ENCODE measurements at regions not wholly inside any gene's neighbourhood (a gene's known extent, or its start where the extent isn't known, plus 50 kb on each side); places are given as distances from the start of the nearest gene placed in this dataset.
"Not testable (repeated sequence)": the region's sequence is repeated elsewhere in the genome, so short reads cannot be mapped to it uniquely, and the experiment has no call there.

DNA sequence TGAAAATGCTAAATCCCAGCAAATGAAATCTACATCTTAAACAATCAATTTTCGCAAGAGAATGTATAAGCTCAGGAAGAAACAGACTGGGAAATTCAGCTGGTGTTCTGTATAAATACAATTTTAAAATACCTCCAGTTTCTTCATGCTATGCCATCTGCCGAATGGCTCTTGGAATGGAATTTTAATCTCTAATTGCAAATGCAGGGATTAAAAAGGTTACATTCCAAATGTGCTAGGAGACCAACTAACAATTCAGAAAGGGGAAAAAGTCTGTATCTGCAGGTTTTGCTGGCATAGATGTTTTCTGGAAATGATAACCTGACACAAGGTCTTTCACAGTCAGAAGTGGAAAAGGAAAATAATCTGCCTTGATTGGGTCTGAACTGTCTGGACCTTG, 379.7 kb downstream of the MAT2B start:
- POLR2A ChIA-PET, result no interaction called here
- DNase-seq, result no peak
- intact Hi-C loops (cut with micrococcal nuclease), result no loop called here
- no peaks in the 10 kb centered on the region for H3K36me3 Mint-ChIP-seq
- H3K4me1 Mint-ChIP-seq (ENCODE audit: low read depth), result no peaks in the 10 kb centered on the region
- H3K27ac Mint-ChIP-seq, result no peak overlapping the region
- H3K4me3 Mint-ChIP-seq, result no peak overlapping the region
- H3K27me3 Mint-ChIP-seq, result no peaks in the 10 kb centered on the region
- H3K9me3 Mint-ChIP-seq, result peaks cover 3% of the 10 kb centered on the region
- CTCF ChIA-PET, result no interaction called here

DNA sequence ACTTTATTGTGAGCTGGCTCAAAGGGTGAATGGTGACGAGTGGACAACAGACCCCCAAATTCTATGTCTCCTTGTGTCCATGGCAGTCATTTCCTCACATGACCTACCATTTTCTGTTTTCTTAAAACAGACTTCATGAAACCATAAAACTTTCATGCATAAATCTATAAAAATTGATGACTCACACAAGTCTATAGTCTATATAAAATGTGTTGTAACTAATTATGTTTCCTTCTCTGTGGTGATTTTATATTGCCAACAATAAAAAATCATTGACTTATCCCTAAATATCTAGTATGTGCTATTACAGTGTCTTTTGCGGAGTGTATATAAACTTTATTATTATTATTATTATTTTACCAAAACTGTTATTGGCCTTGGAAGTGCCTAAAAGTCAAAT, 382.4 kb downstream of the MAT2B start:
- Mint-ChIP-seq H3K9me3 (peaks cover 5% of the 10 kb centered on the region), H3K27me3 (no peaks in the 10 kb centered on the region), H3K4me3 (no peak overlapping the region), H3K36me3 (no peaks in the 10 kb centered on the region), H3K4me1 (ENCODE audit: low read depth) (no peaks in the 10 kb centered on the region), H3K27ac (no peak overlapping the region)
- CTCF ChIA-PET, result no interaction called here
- POLR2A ChIA-PET, result no interaction called here
- DNase-seq, result no peak
- intact Hi-C loops (cut with micrococcal nuclease), result no loop called here

DNA sequence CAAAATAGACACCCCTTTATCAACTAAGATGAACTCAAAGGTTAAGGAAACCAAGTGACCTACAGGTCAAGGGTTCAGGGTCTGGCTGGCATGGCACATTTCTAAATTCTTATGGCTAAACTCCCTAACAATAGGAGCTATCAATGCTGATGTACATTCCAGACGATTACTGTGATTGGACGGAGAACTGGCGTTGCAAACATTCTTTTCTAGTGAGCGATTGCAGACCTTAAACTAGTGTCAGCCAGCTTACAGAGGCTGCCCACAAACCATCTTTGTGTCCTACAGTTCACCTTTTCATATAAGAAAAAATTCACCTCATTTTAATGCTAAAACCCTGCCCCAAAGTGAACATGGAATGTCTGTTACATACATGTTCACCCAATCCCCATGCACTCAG, 382.9 kb downstream of the MAT2B start:
- intact Hi-C loops (cut with micrococcal nuclease), result no loop called here
- no peak overlapping the region for H3K4me3 Mint-ChIP-seq

DNA sequence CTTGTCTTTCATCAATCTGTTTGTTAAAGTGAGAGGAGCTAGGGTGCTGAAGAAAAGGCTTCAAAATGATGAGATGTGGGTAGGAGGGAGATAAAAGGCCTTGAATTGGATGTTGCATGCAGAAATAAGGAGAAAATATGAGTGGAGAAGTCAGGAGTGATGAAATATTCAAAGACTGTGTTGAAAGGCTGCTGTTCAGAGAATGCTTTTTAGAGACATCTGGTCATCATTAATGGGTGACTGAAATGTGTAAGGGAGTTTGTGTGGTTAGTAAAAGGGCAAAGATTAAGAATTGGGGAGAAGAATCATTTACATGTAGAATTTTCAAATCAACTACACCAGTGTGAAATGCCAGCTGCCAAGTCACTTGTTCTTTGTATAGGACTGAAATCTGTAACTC, 383.9 kb downstream of the MAT2B start:
- intact Hi-C loops (cut with micrococcal nuclease), result no loop called here
- no peaks in the 10 kb centered on the region for H3K27me3 Mint-ChIP-seq
- POLR2A ChIA-PET, result no interaction called here
- H3K4me1 Mint-ChIP-seq (ENCODE audit: low read depth), result no peaks in the 10 kb centered on the region
- H3K36me3 Mint-ChIP-seq, result no peaks in the 10 kb centered on the region
- DNase-seq, result no peak
- no peak overlapping the region for H3K4me3 Mint-ChIP-seq
- H3K27ac Mint-ChIP-seq, result no peak overlapping the region
- CTCF ChIA-PET, result no interaction called here
- peaks cover 5% of the 10 kb centered on the region for H3K9me3 Mint-ChIP-seq

More for the DNA sequence above, 382.9 kb downstream of the MAT2B start:
- Mint-ChIP-seq H3K27ac (no peak overlapping the region), H3K9me3 (peaks cover 5% of the 10 kb centered on the region), H3K4me1 (ENCODE audit: low read depth) (no peaks in the 10 kb centered on the region), H3K27me3 (no peaks in the 10 kb centered on the region), H3K36me3 (no peaks in the 10 kb centered on the region)
- DNase-seq, result no peak
- ChIA-PET POLR2A (no interaction called here), CTCF (no interaction called here)

DNA sequence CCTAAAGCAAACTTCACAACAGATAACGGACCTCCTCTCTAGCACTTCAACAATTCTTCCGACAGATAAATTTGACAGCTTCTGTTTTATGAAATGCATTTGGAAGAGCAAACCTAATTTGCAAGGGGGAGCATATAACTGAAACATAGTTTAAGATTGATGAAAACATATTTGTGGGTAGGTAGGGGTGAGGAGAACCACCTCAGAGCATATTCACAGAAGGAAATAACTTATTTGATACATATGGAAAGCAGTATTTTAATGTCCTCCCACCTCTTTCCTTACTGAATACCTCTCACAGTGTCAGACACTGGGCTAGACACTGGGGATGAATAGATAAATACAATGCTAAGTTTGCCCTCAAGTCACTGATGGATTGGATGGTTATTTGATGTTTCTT, 384.8 kb downstream of the MAT2B start:
- H3K9me3 Mint-ChIP-seq, result peaks cover 6% of the 10 kb centered on the region
- H3K4me1 Mint-ChIP-seq (ENCODE audit: low read depth), result no peaks in the 10 kb centered on the region
- ChIA-PET POLR2A (no interaction called here), CTCF (no interaction called here)
- H3K4me3 Mint-ChIP-seq, result no peak overlapping the region
- DNase-seq, result no peak
- H3K27me3 Mint-ChIP-seq, result no peaks in the 10 kb centered on the region
- intact Hi-C loops (cut with micrococcal nuclease), result no loop called here
- no peak overlapping the region for H3K27ac Mint-ChIP-seq
- no peaks in the 10 kb centered on the region for H3K36me3 Mint-ChIP-seq

DNA sequence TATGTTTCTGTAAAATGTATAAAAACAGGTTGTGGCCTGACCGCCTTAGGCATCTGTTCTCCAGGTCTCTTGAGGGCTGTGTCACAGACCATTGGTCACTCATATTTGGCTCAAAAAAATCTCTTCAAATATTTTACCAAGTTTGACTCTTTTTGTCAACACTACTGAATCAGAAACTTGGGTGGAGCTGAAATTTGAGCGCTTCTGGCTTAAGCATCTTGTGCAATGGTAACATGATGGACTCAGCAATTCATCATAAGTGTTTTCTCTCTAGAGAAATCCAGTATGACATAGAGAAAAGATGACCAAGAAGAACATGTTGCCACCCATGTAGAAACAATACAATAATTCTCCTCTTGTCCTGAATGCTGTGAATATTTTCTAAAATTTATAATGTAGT, 387.9 kb downstream of the MAT2B start:
- ChIA-PET POLR2A (no interaction called here), CTCF (no interaction called here)
- H3K4me3 Mint-ChIP-seq, result no peak overlapping the region
- no peak overlapping the region for H3K27ac Mint-ChIP-seq
- H3K9me3 Mint-ChIP-seq, result peaks cover 7% of the 10 kb centered on the region
- no peak for DNase-seq
- intact Hi-C loops (cut with micrococcal nuclease), result no loop called here
- H3K4me1 Mint-ChIP-seq (ENCODE audit: low read depth), result no peaks in the 10 kb centered on the region
- no peaks in the 10 kb centered on the region for H3K27me3 Mint-ChIP-seq
- H3K36me3 Mint-ChIP-seq, result no peaks in the 10 kb centered on the region

DNA sequence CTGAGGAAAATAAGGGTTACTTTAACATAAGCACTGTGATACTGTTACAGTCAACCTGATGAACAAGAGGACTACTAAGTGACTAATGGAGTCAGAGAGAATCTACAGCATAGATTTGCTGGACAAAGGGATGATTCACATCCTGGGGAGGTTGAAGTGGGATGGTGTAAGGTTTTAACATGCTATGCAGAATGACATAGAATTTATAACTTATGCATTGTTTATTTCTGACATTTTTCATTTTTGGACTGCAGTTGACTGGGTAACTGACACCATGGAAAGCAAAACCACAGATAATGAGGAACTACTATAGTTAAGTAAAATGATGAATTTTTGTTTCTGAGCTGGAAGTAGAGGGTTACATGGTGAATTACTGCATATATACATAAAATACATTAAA, 389.2 kb downstream of the MAT2B start:
- ChIA-PET POLR2A (no interaction called here), CTCF (no interaction called here)
- no peaks in the 10 kb centered on the region for H3K36me3 Mint-ChIP-seq
- no peak overlapping the region for H3K4me3 Mint-ChIP-seq
- no peak for DNase-seq
- no peaks in the 10 kb centered on the region for H3K27me3 Mint-ChIP-seq
- no peaks in the 10 kb centered on the region for H3K4me1 Mint-ChIP-seq (ENCODE audit: low read depth)
- intact Hi-C loops (cut with micrococcal nuclease), result no loop called here
- peaks cover 7% of the 10 kb centered on the region for H3K9me3 Mint-ChIP-seq
- H3K27ac Mint-ChIP-seq, result no peak overlapping the region

DNA sequence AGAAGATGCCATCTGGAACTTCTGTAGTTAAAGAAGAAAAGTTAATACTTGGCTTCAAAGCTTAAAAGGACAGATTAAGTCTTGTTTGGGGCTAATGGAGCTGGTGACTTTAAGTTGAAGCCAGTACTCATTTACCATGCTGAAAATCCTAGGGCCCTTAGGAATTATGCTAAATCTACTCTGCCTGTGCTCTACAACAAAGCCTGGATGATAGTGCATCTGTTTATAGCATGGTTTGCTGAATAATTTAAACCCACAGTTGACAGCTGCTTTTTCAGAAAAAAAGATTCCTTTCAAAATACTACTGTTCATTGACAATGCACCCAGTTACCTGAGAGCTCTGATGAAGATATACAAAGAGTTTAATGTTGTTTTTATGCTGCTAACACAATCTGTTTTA, 393.5 kb downstream of the MAT2B start:
- CTCF ChIA-PET, result interaction anchor here (0.5 kb wide), 1 partner anchor 360 kb away, joined by 3 read pairs; no protein-coding TSS in a partner anchor
- POLR2A ChIA-PET, result no interaction called here
- H3K9me3 Mint-ChIP-seq, result peaks cover 17% of the 10 kb centered on the region
- no peak for DNase-seq
- no peaks in the 10 kb centered on the region for H3K27me3 Mint-ChIP-seq
- H3K36me3 Mint-ChIP-seq, result no peaks in the 10 kb centered on the region
- no peaks in the 10 kb centered on the region for H3K4me1 Mint-ChIP-seq (ENCODE audit: low read depth)
- no peak overlapping the region for H3K27ac Mint-ChIP-seq
- intact Hi-C loops (cut with micrococcal nuclease), result no loop called here
- no peak overlapping the region for H3K4me3 Mint-ChIP-seq

DNA sequence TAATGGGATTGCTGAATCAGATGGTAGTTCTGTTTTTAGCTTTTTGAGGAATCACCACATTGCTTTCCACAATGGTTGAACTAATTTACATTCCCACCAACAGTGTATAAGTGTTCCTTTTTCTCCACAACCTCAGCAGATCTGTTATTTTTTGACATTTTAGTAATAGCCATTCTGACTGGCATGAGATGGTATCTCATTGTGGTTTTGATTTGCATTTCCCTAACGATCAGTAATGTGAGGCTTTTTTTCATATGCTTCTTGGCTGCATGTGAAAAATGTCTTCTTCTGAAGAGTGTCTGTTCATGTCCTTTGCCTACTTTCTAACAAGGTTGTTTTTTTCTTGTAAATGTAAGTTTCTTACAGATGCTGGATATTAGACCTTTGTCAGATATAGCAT, 402.4 kb downstream of the MAT2B start:
- H3K36me3 Mint-ChIP-seq; H3K4me1 Mint-ChIP-seq (ENCODE audit: low read depth); H3K4me3 Mint-ChIP-seq; H3K27ac Mint-ChIP-seq; intact Hi-C loops (cut with micrococcal nuclease); H3K27me3 Mint-ChIP-seq; DNase-seq; H3K9me3 Mint-ChIP-seq; POLR2A ChIA-PET; CTCF ChIA-PET: not testable (repeated sequence)

DNA sequence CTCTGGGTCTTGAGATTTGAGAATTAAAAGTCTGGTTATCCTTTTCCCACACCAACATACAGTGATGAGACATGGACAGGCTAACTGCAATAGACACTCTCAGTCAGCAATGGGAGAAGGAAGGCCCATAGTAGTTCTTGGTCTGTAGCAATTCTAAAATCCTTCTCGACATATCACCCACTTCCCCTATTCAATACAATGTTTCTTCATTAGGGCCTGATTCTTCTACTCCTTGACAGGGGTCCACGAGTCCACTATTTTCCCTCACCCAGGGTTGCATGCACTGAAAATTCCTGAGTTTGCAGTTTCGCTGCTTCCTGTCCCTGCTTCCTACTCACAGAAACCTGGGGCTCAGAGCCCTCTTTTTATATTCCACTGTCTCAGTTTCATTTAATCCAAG, 402.8 kb downstream of the MAT2B start:
- Mint-ChIP-seq H3K4me1 (ENCODE audit: low read depth) (no peaks in the 10 kb centered on the region), H3K9me3 (no peaks in the 10 kb centered on the region), H3K4me3 (no peak overlapping the region), H3K27ac (no peak overlapping the region), H3K27me3 (no peaks in the 10 kb centered on the region), H3K36me3 (no peaks in the 10 kb centered on the region)
- no peak for DNase-seq
- ChIA-PET POLR2A (no interaction called here), CTCF (no interaction called here)
- intact Hi-C loops (cut with micrococcal nuclease), result no loop called here

DNA sequence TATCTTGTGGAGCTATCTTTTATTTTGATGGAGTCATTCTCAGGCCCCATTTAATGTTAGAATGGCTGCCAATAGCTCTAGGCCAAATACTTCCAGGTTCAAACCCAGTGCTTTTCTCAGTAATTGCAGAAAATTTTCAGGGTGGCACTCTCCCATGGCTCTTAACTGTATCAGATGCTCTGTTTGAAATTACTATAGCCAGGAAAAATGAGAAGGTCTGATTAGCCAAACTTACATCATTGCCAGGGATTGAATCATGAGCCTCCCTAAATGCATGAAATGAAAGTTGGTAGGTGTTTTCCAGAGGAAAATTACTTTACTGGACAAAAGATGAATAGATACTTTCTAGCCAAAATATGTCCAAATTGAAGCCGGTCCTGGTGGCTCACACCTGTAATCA, 404.8 kb downstream of the MAT2B start:
- Mint-ChIP-seq H3K9me3 (no peaks in the 10 kb centered on the region), H3K27me3 (no peaks in the 10 kb centered on the region), H3K4me3 (no peak overlapping the region), H3K27ac (no peak overlapping the region), H3K36me3 (no peaks in the 10 kb centered on the region), H3K4me1 (ENCODE audit: low read depth) (no peaks in the 10 kb centered on the region)
- intact Hi-C loops (cut with micrococcal nuclease), result no loop called here
- POLR2A ChIA-PET, result no interaction called here
- CTCF ChIA-PET, result no interaction called here
- DNase-seq, result no peak

DNA sequence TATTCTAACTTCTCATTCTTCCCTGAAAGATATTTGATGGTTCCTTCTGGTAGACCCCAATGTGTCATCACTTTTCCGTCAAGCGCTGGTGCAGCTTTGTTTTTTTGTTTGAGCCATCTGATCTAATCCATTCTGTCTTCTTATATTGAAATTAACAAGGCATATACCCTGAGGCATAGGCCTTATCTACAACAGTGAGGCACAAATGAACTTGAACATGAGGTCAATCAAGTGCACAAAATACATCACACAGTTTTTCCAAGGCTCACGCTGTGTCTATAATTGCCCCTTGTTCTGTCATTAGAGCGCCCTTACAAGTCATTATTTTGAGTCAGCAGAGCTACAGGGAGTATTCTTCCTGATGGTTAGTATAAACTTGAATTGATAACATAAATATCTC, 406.6 kb downstream of the MAT2B start:
- ChIA-PET POLR2A (no interaction called here), CTCF (no interaction called here)
- no peaks in the 10 kb centered on the region for H3K9me3 Mint-ChIP-seq
- DNase-seq, result no peak
- no peaks in the 10 kb centered on the region for H3K36me3 Mint-ChIP-seq
- H3K4me1 Mint-ChIP-seq (ENCODE audit: low read depth), result no peaks in the 10 kb centered on the region
- no peak overlapping the region for H3K27ac Mint-ChIP-seq
- no peak overlapping the region for H3K4me3 Mint-ChIP-seq
- no peaks in the 10 kb centered on the region for H3K27me3 Mint-ChIP-seq
- intact Hi-C loops (cut with micrococcal nuclease), result no loop called here

DNA sequence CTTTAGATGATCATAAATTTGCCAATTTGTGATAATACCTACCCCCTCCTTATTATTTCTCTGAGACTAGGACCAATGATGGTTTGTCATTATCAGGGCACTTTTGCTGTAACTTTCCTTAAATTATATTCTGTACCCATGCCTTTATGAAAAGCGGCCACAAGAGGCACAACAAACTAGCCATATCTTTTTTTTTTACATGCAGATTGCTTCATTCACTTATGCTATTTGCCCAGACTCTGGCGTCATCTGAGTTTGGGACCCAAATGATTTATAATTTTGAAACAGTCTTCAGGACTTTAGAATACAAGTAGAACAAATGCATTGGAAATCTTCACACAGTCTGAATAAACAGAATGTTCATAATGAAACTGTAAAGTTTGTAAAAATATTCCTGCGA, 408.1 kb downstream of the MAT2B start:
- Mint-ChIP-seq H3K4me3 (no peak overlapping the region), H3K27me3 (no peaks in the 10 kb centered on the region), H3K9me3 (no peaks in the 10 kb centered on the region), H3K36me3 (no peaks in the 10 kb centered on the region), H3K4me1 (ENCODE audit: low read depth) (no peaks in the 10 kb centered on the region), H3K27ac (no peak overlapping the region)
- CTCF ChIA-PET, result interaction anchor here (0.6 kb wide), 1 partner anchor 537 kb away, joined by 3 read pairs; no protein-coding TSS in a partner anchor
- POLR2A ChIA-PET, result no interaction called here
- intact Hi-C loops (cut with micrococcal nuclease), result no loop called here
- no peak for DNase-seq

DNA sequence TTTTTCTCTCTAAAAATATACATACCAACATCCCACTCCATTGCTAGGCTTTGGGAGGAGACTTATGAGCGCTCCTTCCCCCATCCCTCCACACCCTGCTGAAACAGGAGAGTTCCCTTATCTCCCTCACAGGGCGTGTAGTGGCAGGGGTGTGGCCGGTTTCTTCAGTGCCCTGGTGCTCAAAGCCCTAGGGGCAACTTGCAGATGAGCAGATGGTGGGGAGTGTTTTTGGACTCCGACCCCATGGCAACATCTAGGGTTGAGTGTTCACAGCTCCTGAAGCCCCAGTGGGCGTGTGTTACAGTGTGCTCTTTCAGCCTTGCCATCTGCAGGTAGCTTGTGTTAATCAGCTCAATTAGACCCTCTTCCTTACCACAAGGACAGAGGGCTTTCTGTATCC, 409.5 kb downstream of the MAT2B start:
- POLR2A ChIA-PET, result no interaction called here
- no peaks in the 10 kb centered on the region for H3K4me1 Mint-ChIP-seq (ENCODE audit: low read depth)
- no peaks in the 10 kb centered on the region for H3K36me3 Mint-ChIP-seq
- intact Hi-C loops (cut with micrococcal nuclease), result no loop called here
- DNase-seq, result no peak
- no peaks in the 10 kb centered on the region for H3K27me3 Mint-ChIP-seq
- H3K9me3 Mint-ChIP-seq, result peaks cover 4% of the 10 kb centered on the region
- no peak overlapping the region for H3K4me3 Mint-ChIP-seq
- CTCF ChIA-PET, result no interaction called here
- H3K27ac Mint-ChIP-seq, result no peak overlapping the region
